MM.1S (cell line): ENCODE measurements at regions not wholly inside any gene's neighbourhood (a gene's known extent, or its start where the extent isn't known, plus 50 kb on each side); places are given as distances from the start of the nearest gene placed in this dataset.

Experiments used
- DNase-seq: peaks from one replicate; pipeline ENCODE4 v3.0.0-alpha.2; 2015
- H2AFZ ChIP-seq: fragments of 300-600 bp; sonication (generic); 2 replicates; pipeline ENCODE4 v1.6.0; 2016; ENCODE audit warnings: antibody characterized with exemption, low read length
- H3F3A ChIP-seq: fragments of 300-600 bp; sonication (generic); 2 replicates; pipeline ENCODE4 v1.6.1; 2016; ENCODE audit warnings: mild to moderate bottlenecking, antibody characterized with exemption, low read length, moderate library complexity, mixed read lengths; ENCODE audit not compliant: insufficient read depth
- H3K27ac ChIP-seq: fragments of 300-600 bp; sonication (generic); 2 replicates; pipeline ENCODE4 v1.5.1; 2016; ENCODE audit warnings: mild to moderate bottlenecking, low read length
- H3K27me3 ChIP-seq: fragments of 300-600 bp; sonication (generic); replicated peaks from 2 replicates; pipeline ENCODE4 v1.6.0; 2016; ENCODE audit warnings: low read length; ENCODE audit not compliant: insufficient read depth
- H3K36me3 ChIP-seq: fragments of 300-600 bp; sonication (generic); replicated peaks from 2 replicates; pipeline ENCODE4 v1.6.1; 2016; ENCODE audit warnings: mild to moderate bottlenecking, low read length, mixed read lengths; ENCODE audit not compliant: insufficient read depth
- H3K4me1 ChIP-seq: fragments of 300-600 bp; sonication (generic); 2 replicates; pipeline ENCODE4 v1.6.1; 2016; ENCODE audit warnings: low read length, mixed read lengths
- H3K4me2 ChIP-seq: fragments of 300-600 bp; sonication (generic); 2 replicates; pipeline ENCODE4 v1.6.0; 2016; ENCODE audit warnings: low read depth, low read length
- H3K4me3 ChIP-seq: fragments of 300-600 bp; sonication (generic); 2 replicates; pipeline ENCODE4 v1.5.1; 2016; ENCODE audit warnings: low read length, mixed read lengths
- H3K79me2 ChIP-seq: fragments of 300-600 bp; sonication (generic); 2 replicates; pipeline ENCODE4 v1.6.1; 2016; ENCODE audit warnings: mixed run types, low read length, mixed read lengths
- H3K9ac ChIP-seq: fragments of 300-600 bp; sonication (generic); 2 replicates; pipeline ENCODE4 v1.6.1; 2016; ENCODE audit warnings: low read length, mixed read lengths
- H3K9me2 ChIP-seq: fragments of 300-600 bp; sonication (generic); replicated peaks from 2 replicates; pipeline ENCODE4 v1.6.1; 2016; ENCODE audit warnings: mild to moderate bottlenecking, low read length, mixed read lengths; ENCODE audit not compliant: insufficient read depth
- H3K9me3 ChIP-seq: fragments of 300-600 bp; sonication (generic); replicated peaks from 2 replicates; pipeline ENCODE4 v1.6.1; 2016; ENCODE audit warnings: mild to moderate bottlenecking, low read length, mixed read lengths; ENCODE audit not compliant: insufficient read depth
- H4K20me1 ChIP-seq: fragments of 300-600 bp; sonication (generic); 2 replicates; pipeline ENCODE4 v1.6.1; 2016; ENCODE audit warnings: mild to moderate bottlenecking, low read length, moderate library complexity, mixed read lengths; ENCODE audit not compliant: insufficient read depth
- EZH2 ChIP-seq: fragments of 300-600 bp; sonication (generic); optimal IDR thresholded peaks from 2 replicates; pipeline ENCODE3; 2017; ENCODE audit warnings: low read depth, mild to moderate bottlenecking, antibody characterized with exemption, low read length, mixed read lengths
- EZH2phosphoT487 ChIP-seq: fragments of 300-600 bp; sonication (generic); IDR thresholded peaks from 2 replicates; pipeline ENCODE4 v1.6.1; 2018; ENCODE audit warnings: antibody characterized with exemption, low read length
- TF ChIP-seq, protein P1 (sequence below): fragments of 300-600 bp; sonication (generic); IDR thresholded peaks from 2 replicates; pipeline ENCODE4 v1.5.1; 2016; ENCODE audit warnings: antibody characterized with exemption, low read length, mixed read lengths

DNA sequence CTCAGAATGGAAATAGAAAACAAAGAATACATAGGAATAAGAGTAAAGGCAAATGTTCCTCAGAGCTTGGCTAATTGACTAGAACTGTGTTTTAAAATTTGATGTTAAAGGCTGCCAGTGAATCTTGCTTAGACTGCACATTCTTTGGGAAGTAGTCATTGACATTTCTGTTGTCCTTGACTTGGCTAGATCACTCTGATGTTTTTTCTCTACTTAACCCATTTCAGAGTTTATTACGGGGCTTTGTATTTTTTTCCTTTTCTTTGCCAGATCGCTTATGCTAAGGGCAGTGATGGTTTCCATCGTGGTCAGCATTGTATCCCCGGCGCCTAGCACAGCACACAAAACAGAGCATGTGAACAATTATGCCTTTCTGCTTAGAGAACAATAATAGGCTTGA lies 1126.7 kb upstream of the CDH9 start:
- Histone ChIP-seq H3K27me3 (no peaks in the 10 kb centered on the region), H2AFZ (no peak overlapping the region), H3K9ac (no peak overlapping the region), H3K79me2 (no peaks in the 10 kb centered on the region), H3K4me2 (no peak overlapping the region), H4K20me1 (no peaks in the 10 kb centered on the region), H3F3A (no peaks in the 10 kb centered on the region), H3K27ac (no peak overlapping the region), H3K9me2 (no peaks in the 10 kb centered on the region), H3K4me1 (no peaks in the 10 kb centered on the region), H3K9me3 (no peaks in the 10 kb centered on the region), H3K36me3 (no peaks in the 10 kb centered on the region), H3K4me3 (no peak overlapping the region)
- DNase-seq = no peak
- TF ChIP-seq EZH2 = no peak
- TF ChIP-seq, protein P1, sequence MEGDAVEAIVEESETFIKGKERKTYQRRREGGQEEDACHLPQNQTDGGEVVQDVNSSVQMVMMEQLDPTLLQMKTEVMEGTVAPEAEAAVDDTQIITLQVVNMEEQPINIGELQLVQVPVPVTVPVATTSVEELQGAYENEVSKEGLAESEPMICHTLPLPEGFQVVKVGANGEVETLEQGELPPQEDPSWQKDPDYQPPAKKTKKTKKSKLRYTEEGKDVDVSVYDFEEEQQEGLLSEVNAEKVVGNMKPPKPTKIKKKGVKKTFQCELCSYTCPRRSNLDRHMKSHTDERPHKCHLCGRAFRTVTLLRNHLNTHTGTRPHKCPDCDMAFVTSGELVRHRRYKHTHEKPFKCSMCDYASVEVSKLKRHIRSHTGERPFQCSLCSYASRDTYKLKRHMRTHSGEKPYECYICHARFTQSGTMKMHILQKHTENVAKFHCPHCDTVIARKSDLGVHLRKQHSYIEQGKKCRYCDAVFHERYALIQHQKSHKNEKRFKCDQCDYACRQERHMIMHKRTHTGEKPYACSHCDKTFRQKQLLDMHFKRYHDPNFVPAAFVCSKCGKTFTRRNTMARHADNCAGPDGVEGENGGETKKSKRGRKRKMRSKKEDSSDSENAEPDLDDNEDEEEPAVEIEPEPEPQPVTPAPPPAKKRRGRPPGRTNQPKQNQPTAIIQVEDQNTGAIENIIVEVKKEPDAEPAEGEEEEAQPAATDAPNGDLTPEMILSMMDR = no peak
- TF ChIP-seq EZH2phosphoT487 = no peak

DNA sequence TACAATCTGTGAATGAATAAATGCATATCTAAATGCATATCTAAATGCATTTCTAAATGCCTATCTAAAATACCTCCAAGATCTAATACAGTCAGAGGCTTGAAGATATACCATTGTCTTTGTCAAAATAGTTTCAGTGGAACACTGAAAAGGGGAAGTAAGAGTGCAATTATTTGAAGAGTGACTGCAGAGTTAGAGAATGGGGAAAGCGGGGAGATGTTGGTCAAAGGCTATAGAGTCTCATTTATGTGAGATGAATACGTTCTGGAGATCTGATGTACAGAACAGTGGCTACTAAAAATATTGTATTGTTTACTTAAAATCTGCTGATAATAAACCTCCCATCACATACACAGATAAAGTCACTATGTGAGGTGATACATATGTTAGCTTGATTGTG lies 1126.2 kb upstream of the CDH9 start:
- Histone ChIP-seq H3K4me2 (no peak overlapping the region), H3K27me3 (no peaks in the 10 kb centered on the region), H3K27ac (no peak overlapping the region), H3K36me3 (no peaks in the 10 kb centered on the region), H3F3A (no peaks in the 10 kb centered on the region), H3K79me2 (no peaks in the 10 kb centered on the region), H3K4me1 (no peaks in the 10 kb centered on the region), H3K9ac (no peak overlapping the region), H3K4me3 (no peak overlapping the region), H4K20me1 (no peaks in the 10 kb centered on the region), H3K9me2 (no peaks in the 10 kb centered on the region), H2AFZ (no peak overlapping the region), H3K9me3 (no peaks in the 10 kb centered on the region)
- DNase-seq = no peak
- TF ChIP-seq EZH2 (no peak), EZH2phosphoT487 (no peak)
- TF ChIP-seq, protein P1 = no peak

DNA sequence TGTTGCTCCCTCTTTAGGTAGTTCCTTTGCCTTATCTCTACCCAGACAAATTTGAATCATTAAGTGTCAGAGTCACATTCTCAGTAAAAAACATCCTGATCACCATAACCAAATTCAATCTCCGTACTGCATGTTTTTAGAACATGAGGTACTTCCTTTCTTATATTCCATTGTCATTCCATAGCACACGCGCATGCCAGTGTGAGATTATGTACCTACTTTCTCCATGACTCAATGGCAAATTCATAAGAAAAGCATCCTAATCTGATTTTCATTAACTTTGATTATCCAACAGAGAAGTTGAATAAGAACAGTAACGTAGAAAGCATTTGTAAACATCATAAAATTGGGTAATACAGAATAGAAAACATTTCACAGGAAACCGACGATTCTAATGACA lies 1118.6 kb upstream of the CDH9 start:
- DNase-seq = no peak
- Histone ChIP-seq H3K9me3 (no peaks in the 10 kb centered on the region), H3K27ac (no peak overlapping the region), H3K9ac (no peak overlapping the region), H3F3A (no peaks in the 10 kb centered on the region), H3K27me3 (no peaks in the 10 kb centered on the region), H3K4me2 (no peak overlapping the region), H2AFZ (no peak overlapping the region), H3K36me3 (no peaks in the 10 kb centered on the region), H3K9me2 (no peaks in the 10 kb centered on the region), H3K79me2 (no peaks in the 10 kb centered on the region), H3K4me3 (no peak overlapping the region), H4K20me1 (no peaks in the 10 kb centered on the region), H3K4me1 (no peaks in the 10 kb centered on the region)
- no peak for TF ChIP-seq EZH2phosphoT487
- TF ChIP-seq, protein P1 = no peak
- no peak for TF ChIP-seq EZH2
